ENCODE measurements at regions not wholly inside any gene's neighbourhood (a gene's known extent, or its start where the extent isn't known, plus 50 kb on each side); places are given as distances from the start of the nearest gene placed in this dataset.

DNA sequence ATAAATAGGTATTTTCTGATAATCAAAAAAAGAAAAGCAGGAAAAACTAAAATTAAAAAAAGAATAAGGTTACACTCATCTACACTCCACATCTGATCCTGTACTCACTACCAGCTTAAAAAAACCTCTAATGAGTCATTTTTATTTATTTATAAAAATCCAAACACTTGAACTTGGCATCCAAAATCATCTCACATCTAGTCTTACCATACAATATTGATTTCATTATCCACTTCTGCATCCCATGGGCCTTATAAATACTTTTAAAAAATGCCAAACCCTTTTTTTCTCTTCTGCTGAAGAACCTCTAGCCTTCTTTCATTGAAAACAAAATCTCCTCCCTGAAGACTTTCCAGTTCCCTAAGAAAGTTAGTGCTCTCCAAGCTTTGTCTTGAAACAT lies 109.7 kb downstream of the TMTC3 start:
- ChIA-PET CTCF (no interaction called here), POLR2A (no interaction called here)
- Histone ChIP-seq H3K27me3 (ENCODE audit: insufficient read depth, low read length, poor library complexity, severe bottlenecking) (no peaks in the 10 kb centered on the region), H3K9me3 (ENCODE audit: low read length) (no peaks in the 10 kb centered on the region), H3K27ac (ENCODE audit: low read depth, low read length) (no peak overlapping the region), H3K4me3 (ENCODE audit: low read length) (no peak overlapping the region), H3K4me1 (ENCODE audit: insufficient read depth, low read length) (no peaks in the 10 kb centered on the region), H3K36me3 (ENCODE audit: insufficient read depth, low read length) (no peaks in the 10 kb centered on the region)
- Mint-ChIP-seq H3K4me1 (no peaks in the 10 kb centered on the region), H3K36me3 (no peaks in the 10 kb centered on the region), H3K27me3 (peaks cover 0 to 3% of the 10 kb centered on the region in 2 donors), H3K9me3 (no peaks in the 10 kb centered on the region), H3K4me3 (no peak overlapping the region), H3K27ac (no peak overlapping the region)
- no peak for DNase-seq

DNA sequence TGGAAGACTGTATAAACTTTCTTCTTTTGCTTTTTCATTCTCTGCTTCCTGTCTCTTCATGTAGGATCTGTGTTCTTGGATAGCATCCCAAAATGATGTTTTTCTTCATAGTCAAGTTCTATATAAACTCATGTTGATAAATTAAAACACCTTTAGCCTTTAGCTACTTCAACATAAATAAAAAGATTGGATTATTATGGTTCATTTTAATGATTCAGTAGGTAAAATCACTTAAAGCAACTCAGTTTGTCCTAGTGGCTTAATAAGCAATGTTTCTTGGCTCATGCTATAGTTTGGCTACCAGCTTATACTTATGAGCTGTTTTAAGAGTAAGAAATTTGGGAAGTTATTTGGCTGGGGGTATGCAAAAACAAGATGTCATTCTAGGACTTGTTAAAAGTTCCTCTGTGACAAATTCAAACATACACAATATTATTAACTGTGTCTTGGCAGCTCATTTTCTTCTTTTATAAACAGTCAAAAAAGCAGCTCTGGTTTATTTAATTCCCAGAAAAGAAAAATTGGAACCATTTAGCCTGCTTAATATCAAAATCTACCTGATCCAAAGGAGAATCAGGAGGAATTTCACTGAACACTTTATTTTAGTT lies 111.4 kb downstream of the TMTC3 start:
- no peaks in the 10 kb centered on the region for H3K9me3 ChIP-seq (ENCODE audit: low read length)
- CTCF ChIA-PET = no interaction called here
- H3K36me3 ChIP-seq (ENCODE audit: insufficient read depth, low read length) = no peaks in the 10 kb centered on the region
- H3K4me1 ChIP-seq (ENCODE audit: insufficient read depth, low read length) = no peaks in the 10 kb centered on the region
- no peaks in the 10 kb centered on the region for H3K36me3 Mint-ChIP-seq
- POLR2A ChIA-PET = no interaction called here
- no peak overlapping the region for H3K27ac ChIP-seq (ENCODE audit: low read depth, low read length)
- H3K27ac Mint-ChIP-seq = no peak overlapping the region
- H3K4me1 Mint-ChIP-seq = no peaks in the 10 kb centered on the region
- H3K27me3 ChIP-seq (ENCODE audit: insufficient read depth, low read length, poor library complexity, severe bottlenecking) = no peaks in the 10 kb centered on the region
- no peak overlapping the region for H3K4me3 ChIP-seq (ENCODE audit: low read length)
- no peak for DNase-seq
- H3K27me3 Mint-ChIP-seq = peaks cover 0 to 3% of the 10 kb centered on the region in 2 donors
- no peak overlapping the region for H3K4me3 Mint-ChIP-seq
- no peaks in the 10 kb centered on the region for H3K9me3 Mint-ChIP-seq

DNA sequence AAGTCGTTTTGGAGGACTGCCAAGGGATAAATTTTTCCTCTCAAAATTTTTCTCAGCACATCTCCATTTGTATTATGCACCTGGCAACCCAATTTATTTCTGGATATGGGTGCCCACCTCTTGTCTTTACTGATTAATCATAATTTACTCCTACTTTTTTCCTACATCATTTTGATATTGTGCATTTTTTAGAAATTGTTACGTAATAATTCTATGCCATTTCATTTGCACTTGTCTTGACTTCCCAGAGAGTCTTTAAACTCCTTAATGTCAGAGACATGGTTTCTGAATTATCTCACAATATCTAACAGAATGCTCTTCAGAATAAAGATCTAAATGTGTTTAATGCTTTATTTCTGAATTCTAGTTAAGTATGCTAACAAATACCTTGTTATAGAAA lies 113.1 kb downstream of the TMTC3 start:
- no peak overlapping the region for H3K27ac Mint-ChIP-seq
- no peak overlapping the region for H3K4me3 Mint-ChIP-seq
- no peak for DNase-seq
- Histone ChIP-seq H3K4me1 (ENCODE audit: insufficient read depth, low read length) (no peaks in the 10 kb centered on the region), H3K36me3 (ENCODE audit: insufficient read depth, low read length) (no peaks in the 10 kb centered on the region), H3K4me3 (ENCODE audit: low read length) (no peak overlapping the region), H3K27ac (ENCODE audit: low read depth, low read length) (no peak overlapping the region), H3K9me3 (ENCODE audit: low read length) (no peaks in the 10 kb centered on the region), H3K27me3 (ENCODE audit: insufficient read depth, low read length, poor library complexity, severe bottlenecking) (no peaks in the 10 kb centered on the region)
- no peaks in the 10 kb centered on the region for H3K36me3 Mint-ChIP-seq
- H3K9me3 Mint-ChIP-seq = no peaks in the 10 kb centered on the region
- H3K27me3 Mint-ChIP-seq = no peaks in the 10 kb centered on the region
- ChIA-PET CTCF (no interaction called here), POLR2A (no interaction called here)
- H3K4me1 Mint-ChIP-seq = no peaks in the 10 kb centered on the region

DNA sequence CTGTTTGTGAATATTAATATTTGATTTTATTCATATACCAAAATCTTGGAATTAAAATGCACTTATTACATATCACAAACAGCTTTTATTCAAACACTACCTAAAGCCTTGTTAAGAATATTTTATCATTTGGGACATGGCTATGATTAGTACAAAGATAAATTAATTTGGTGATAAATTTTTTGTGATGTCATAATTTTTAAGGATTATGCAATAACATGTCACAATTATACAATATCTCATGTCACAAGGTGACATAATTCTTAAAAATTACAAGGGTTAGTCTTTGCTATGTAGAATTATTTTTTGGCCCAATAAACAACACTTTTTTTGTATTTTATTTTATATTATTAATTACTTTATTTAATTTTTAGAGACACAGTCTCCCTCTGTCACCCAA lies 113.7 kb downstream of the TMTC3 start:
- no peak for DNase-seq

DNA sequence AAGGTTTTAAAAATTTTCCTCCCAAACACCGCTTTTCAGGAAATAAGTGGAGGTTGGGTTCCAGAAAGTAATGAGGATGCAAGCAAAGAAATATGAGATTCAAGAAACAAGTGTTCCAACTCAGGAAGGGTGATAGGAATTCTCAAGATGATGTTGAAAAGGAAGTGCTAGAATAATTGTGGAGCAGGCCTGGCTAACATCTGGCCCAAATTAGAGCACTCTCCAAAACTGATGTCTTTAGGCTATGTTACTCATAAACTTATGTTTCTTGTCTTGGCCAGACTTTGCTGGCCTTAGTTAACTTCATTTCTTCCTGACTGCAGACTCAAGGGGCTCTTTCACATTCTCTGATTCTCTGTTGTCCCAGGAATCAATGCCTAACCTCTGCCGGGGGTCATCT lies 116.3 kb downstream of the TMTC3 start:
- no peaks in the 10 kb centered on the region for H3K36me3 Mint-ChIP-seq
- H3K9me3 Mint-ChIP-seq = no peaks in the 10 kb centered on the region
- H3K27ac ChIP-seq (ENCODE audit: low read depth, low read length) = no peak overlapping the region
- H3K27ac Mint-ChIP-seq = no peak overlapping the region
- ChIA-PET POLR2A (no interaction called here), CTCF (no interaction called here)
- no peak overlapping the region for H3K4me3 Mint-ChIP-seq
- no peak for DNase-seq
- no peaks in the 10 kb centered on the region for H3K4me1 ChIP-seq (ENCODE audit: insufficient read depth, low read length)
- H3K27me3 ChIP-seq (ENCODE audit: insufficient read depth, low read length, poor library complexity, severe bottlenecking) = no peaks in the 10 kb centered on the region
- no peaks in the 10 kb centered on the region for H3K4me1 Mint-ChIP-seq
- no peaks in the 10 kb centered on the region for H3K9me3 ChIP-seq (ENCODE audit: low read length)
- no peak overlapping the region for H3K4me3 ChIP-seq (ENCODE audit: low read length)
- H3K27me3 Mint-ChIP-seq = peaks cover 0 to 4% of the 10 kb centered on the region in 2 donors
- H3K36me3 ChIP-seq (ENCODE audit: insufficient read depth, low read length) = no peaks in the 10 kb centered on the region

More for the DNA sequence above, 113.7 kb downstream of the TMTC3 start:
- CTCF ChIA-PET = no interaction called here
- no peaks in the 10 kb centered on the region for H3K9me3 ChIP-seq (ENCODE audit: low read length)
- no peaks in the 10 kb centered on the region for H3K4me1 Mint-ChIP-seq
- no peaks in the 10 kb centered on the region for H3K9me3 Mint-ChIP-seq
- POLR2A ChIA-PET = no interaction called here
- H3K4me1 ChIP-seq (ENCODE audit: insufficient read depth, low read length) = no peaks in the 10 kb centered on the region
- H3K27ac ChIP-seq (ENCODE audit: low read depth, low read length) = no peak overlapping the region
- no peak overlapping the region for H3K4me3 ChIP-seq (ENCODE audit: low read length)
- no peaks in the 10 kb centered on the region for H3K36me3 Mint-ChIP-seq
- no peaks in the 10 kb centered on the region for H3K27me3 Mint-ChIP-seq
- no peak overlapping the region for H3K27ac Mint-ChIP-seq
- no peak overlapping the region for H3K4me3 Mint-ChIP-seq
- H3K27me3 ChIP-seq (ENCODE audit: insufficient read depth, low read length, poor library complexity, severe bottlenecking) = no peaks in the 10 kb centered on the region
- no peaks in the 10 kb centered on the region for H3K36me3 ChIP-seq (ENCODE audit: insufficient read depth, low read length)

DNA sequence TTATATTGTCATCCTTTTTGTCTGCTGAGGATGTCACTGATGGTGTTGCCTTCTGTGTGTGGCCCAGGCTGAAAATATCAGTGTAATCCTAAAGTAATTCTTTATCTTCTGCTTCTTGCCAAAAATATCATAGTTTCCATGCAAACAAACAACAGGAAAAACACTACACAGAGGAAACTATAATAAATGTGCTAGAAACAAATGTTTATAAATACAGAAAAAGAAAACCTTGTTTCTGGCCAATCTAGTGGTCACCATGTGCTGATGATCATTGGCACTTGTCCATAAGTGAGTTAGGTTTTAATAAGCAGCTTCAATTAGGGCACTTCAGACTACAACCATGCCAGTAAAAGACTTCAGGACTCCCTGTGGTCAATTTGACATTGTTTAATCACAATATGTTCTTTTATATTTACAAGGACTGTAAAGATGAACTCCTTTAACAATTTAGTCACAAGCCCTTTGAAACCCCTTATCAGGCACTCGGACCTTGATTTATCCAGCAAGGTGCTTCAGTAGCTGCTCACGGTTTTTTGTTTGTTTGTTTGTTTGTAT lies 124.8 kb downstream of the TMTC3 start:
- H3K9me3 ChIP-seq (ENCODE audit: low read length) = no peaks in the 10 kb centered on the region
- H3K27ac ChIP-seq (ENCODE audit: low read depth, low read length) = no peak overlapping the region
- no peaks in the 10 kb centered on the region for H3K27me3 ChIP-seq (ENCODE audit: insufficient read depth, low read length, poor library complexity, severe bottlenecking)
- H3K36me3 ChIP-seq (ENCODE audit: insufficient read depth, low read length) = no peaks in the 10 kb centered on the region
- no peak overlapping the region for H3K4me3 ChIP-seq (ENCODE audit: low read length)
- Mint-ChIP-seq H3K9me3 (peaks cover 0 to 2% (median 0%) of the 10 kb centered on the region in 5 donors), H3K27ac (no peak overlapping the region), H3K4me3 (no peak overlapping the region), H3K27me3 (no peaks in the 10 kb centered on the region), H3K4me1 (no peaks in the 10 kb centered on the region), H3K36me3 (no peaks in the 10 kb centered on the region)
- ChIA-PET CTCF (no interaction called here), POLR2A (no interaction called here)
- no peaks in the 10 kb centered on the region for H3K4me1 ChIP-seq (ENCODE audit: insufficient read depth, low read length)
- DNase-seq = no peak

DNA sequence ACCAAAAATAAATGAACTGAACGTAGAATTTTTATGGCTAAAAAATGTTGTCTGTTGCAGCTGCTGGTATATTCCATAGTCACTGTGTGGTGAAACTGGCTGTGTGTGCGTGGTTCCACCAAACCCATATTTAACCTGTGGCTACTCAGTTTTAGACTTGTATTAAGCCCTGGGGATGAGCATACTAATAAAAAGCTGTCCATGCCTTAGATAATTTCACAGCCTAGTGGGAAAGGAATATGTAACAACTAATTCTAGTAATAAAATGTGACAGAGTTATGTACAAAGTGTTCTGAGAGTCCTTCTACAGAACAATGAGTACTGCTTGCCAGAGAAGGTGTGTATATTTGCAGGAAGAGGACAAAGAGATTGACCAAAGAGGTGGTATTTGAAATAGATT lies 125.5 kb downstream of the TMTC3 start:
- DNase-seq = no peak
- Mint-ChIP-seq H3K36me3 (no peaks in the 10 kb centered on the region), H3K4me1 (no peaks in the 10 kb centered on the region), H3K4me3 (no peak overlapping the region), H3K27me3 (no peaks in the 10 kb centered on the region), H3K27ac (no peak overlapping the region), H3K9me3 (peaks cover 0 to 2% (median 0%) of the 10 kb centered on the region in 5 donors)
- ChIA-PET CTCF (no interaction called here), POLR2A (no interaction called here)
- Histone ChIP-seq H3K4me1 (ENCODE audit: insufficient read depth, low read length) (no peaks in the 10 kb centered on the region), H3K9me3 (ENCODE audit: low read length) (no peaks in the 10 kb centered on the region), H3K4me3 (ENCODE audit: low read length) (no peak overlapping the region), H3K36me3 (ENCODE audit: insufficient read depth, low read length) (no peaks in the 10 kb centered on the region), H3K27ac (ENCODE audit: low read depth, low read length) (no peak overlapping the region), H3K27me3 (ENCODE audit: insufficient read depth, low read length, poor library complexity, severe bottlenecking) (no peaks in the 10 kb centered on the region)

DNA sequence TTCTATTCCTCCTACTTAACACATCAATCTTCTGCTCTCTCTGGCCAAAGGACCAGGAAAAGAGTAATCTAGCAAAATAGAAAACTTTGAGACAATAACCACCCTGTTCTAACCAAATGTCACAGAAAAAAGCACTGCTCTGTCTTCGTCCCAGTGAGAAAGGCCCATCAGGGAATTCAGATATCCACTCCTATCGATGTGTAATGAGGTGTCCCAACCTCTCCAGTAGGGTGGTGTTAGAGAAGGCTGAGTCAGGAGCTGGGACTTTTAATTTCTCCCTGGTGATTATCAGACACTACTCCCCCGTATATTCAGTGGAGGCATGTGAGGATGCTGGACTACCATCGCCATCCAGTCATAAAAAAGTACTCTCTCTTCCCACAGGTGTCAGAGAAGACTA lies 130.3 kb downstream of the TMTC3 start:
- no peaks in the 10 kb centered on the region for H3K9me3 ChIP-seq (ENCODE audit: low read length)
- no peaks in the 10 kb centered on the region for H3K36me3 ChIP-seq (ENCODE audit: insufficient read depth, low read length)
- H3K27me3 ChIP-seq (ENCODE audit: insufficient read depth, low read length, poor library complexity, severe bottlenecking) = no peaks in the 10 kb centered on the region
- H3K36me3 Mint-ChIP-seq = no peaks in the 10 kb centered on the region
- no peak overlapping the region for H3K4me3 Mint-ChIP-seq
- H3K4me3 ChIP-seq (ENCODE audit: low read length) = no peak overlapping the region
- CTCF ChIA-PET = no interaction called here
- H3K27me3 Mint-ChIP-seq = peaks cover 0 to 1% of the 10 kb centered on the region in 2 donors
- peaks cover 0 to 2% (median 0%) of the 10 kb centered on the region in 5 donors for H3K9me3 Mint-ChIP-seq
- no peaks in the 10 kb centered on the region for H3K4me1 ChIP-seq (ENCODE audit: insufficient read depth, low read length)
- no peak overlapping the region for H3K27ac Mint-ChIP-seq
- no peaks in the 10 kb centered on the region for H3K4me1 Mint-ChIP-seq
- no peak overlapping the region for H3K27ac ChIP-seq (ENCODE audit: low read depth, low read length)
- POLR2A ChIA-PET = no interaction called here
- DNase-seq = no peak

DNA sequence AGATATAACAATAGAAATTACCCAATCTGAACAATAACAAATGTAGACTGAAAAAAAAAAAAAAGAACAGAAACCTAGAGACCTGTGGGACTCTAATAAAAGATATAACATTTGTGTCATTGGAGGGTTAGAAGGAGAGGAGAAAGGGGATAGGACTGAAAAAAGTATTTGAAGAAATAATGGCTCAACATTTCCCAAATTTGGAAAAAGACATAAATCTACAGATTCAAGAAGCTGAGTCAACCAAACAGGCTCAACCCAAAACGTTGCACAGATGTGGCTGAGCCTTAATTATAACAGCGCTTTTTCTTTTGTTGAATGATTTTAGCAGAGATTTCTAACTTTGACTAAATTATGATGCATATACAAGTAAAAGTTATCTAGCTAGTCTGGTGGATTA lies 131.3 kb downstream of the TMTC3 start:
- Histone ChIP-seq H3K27me3 (ENCODE audit: insufficient read depth, low read length, poor library complexity, severe bottlenecking) (no peaks in the 10 kb centered on the region), H3K4me3 (ENCODE audit: low read length) (no peak overlapping the region), H3K36me3 (ENCODE audit: insufficient read depth, low read length) (no peaks in the 10 kb centered on the region), H3K27ac (ENCODE audit: low read depth, low read length) (no peak overlapping the region), H3K9me3 (ENCODE audit: low read length) (no peaks in the 10 kb centered on the region), H3K4me1 (ENCODE audit: insufficient read depth, low read length) (no peaks in the 10 kb centered on the region)
- Mint-ChIP-seq H3K4me3 (no peak overlapping the region), H3K4me1 (no peaks in the 10 kb centered on the region), H3K9me3 (peaks cover 0 to 3% (median 0%) of the 10 kb centered on the region in 5 donors), H3K27ac (no peak overlapping the region), H3K27me3 (peaks cover 0 to 1% of the 10 kb centered on the region in 2 donors), H3K36me3 (no peaks in the 10 kb centered on the region)
- ChIA-PET CTCF (interaction anchor here (0.7 kb wide), 1 partner anchor 42 kb away, joined by 3 read pairs; no protein-coding TSS in a partner anchor), POLR2A (no interaction called here)
- DNase-seq = no peak
